Fibroblast of the aortic adventitia (primary cell): ENCODE measurements at regions not wholly inside any gene's neighbourhood (a gene's known extent, or its start where the extent isn't known, plus 50 kb on each side); places are given as distances from the start of the nearest gene placed in this dataset.

ENCODE experiments used
- DNase-seq: peaks from one replicate; pipeline ENCODE4 v3.0.0-alpha.2; 2010; ENCODE audit warnings: low read depth
- H3K4me3 ChIP-seq: 2 replicates; pipeline ENCODE4 v1.5.1; 2011; ENCODE audit warnings: low read depth, mild to moderate bottlenecking, control low read depth, low read length, moderate library complexity
- TF ChIP-seq, protein P1 (sequence below): IDR thresholded peaks from 2 replicates; pipeline ENCODE4 v1.5.1; 2011; ENCODE audit warnings: mild to moderate bottlenecking, low read length, control low read depth, inconsistent platforms; ENCODE audit not compliant: insufficient read depth

DNA sequence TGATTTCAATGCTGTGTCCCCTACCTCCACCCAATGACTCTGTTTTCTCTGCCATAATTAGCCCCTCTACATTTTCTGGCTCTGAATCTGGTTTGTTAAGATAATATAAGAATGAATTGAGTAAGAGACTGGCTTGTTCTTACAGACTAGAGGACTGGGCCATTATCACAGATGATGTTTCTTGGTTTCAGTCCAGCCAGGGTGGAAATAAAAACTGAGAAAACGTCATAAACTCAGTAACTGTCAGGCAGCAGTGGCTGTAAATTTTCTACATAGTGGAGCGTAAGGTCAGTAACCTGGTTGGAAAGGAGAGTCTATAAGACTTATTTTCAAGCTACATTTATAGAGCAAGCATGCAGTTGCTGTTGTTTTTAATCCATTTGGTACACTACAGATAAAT, 485.4 kb downstream of the HTR7 start:
- H3K4me3 ChIP-seq, result no peak overlapping the region
- peak; percentile 10 for DNase-seq
- TF ChIP-seq, protein P1, sequence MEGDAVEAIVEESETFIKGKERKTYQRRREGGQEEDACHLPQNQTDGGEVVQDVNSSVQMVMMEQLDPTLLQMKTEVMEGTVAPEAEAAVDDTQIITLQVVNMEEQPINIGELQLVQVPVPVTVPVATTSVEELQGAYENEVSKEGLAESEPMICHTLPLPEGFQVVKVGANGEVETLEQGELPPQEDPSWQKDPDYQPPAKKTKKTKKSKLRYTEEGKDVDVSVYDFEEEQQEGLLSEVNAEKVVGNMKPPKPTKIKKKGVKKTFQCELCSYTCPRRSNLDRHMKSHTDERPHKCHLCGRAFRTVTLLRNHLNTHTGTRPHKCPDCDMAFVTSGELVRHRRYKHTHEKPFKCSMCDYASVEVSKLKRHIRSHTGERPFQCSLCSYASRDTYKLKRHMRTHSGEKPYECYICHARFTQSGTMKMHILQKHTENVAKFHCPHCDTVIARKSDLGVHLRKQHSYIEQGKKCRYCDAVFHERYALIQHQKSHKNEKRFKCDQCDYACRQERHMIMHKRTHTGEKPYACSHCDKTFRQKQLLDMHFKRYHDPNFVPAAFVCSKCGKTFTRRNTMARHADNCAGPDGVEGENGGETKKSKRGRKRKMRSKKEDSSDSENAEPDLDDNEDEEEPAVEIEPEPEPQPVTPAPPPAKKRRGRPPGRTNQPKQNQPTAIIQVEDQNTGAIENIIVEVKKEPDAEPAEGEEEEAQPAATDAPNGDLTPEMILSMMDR, result no peak

GRCh38 chr10:90373911-90374310, 483.9 kb downstream of the HTR7 start:
- H3K4me3 ChIP-seq, result no peak overlapping the region
- DNase-seq, result no peak
- TF ChIP-seq, protein P1, result no peak

DNA sequence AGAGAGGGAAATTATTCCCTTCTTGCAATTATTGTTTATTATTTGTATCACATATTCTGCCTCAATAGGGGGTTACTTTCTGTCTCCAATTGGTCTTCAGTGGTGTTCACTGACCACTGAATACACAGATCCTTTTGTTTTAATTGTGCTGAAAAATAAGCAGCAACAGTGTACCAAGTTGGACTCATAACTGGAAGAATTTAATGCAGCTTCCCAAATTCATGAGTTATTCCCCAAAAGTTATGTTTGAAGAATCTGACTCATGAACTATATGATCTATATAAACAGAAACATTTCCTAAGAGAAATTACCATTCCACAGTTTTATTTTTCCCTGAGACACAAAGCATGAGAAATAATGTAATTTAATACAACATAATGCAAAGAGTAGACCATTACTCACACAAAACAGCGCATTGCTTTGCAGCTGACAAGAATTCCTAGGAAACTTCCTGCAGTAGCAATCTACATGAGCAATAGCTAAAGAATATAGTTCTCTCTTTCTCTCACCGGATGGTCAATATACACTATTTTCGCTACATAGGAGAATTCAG, 479.2 kb downstream of the HTR7 start:
- TF ChIP-seq, protein P1, result no peak
- DNase-seq, result no peak
- H3K4me3 ChIP-seq, result no peak overlapping the region

GRCh38 chr10:90381468-90381867, 476.4 kb downstream of the HTR7 start:
- TF ChIP-seq, protein P1, result no peak
- DNase-seq, result no peak

GRCh38 chr10:90389876-90390275, 468.0 kb downstream of the HTR7 start:
- TF ChIP-seq, protein P1, result no peak

More at GRCh38 chr10:90381468-90381867, 476.4 kb downstream of the HTR7 start:
- no peak overlapping the region for H3K4me3 ChIP-seq

DNA sequence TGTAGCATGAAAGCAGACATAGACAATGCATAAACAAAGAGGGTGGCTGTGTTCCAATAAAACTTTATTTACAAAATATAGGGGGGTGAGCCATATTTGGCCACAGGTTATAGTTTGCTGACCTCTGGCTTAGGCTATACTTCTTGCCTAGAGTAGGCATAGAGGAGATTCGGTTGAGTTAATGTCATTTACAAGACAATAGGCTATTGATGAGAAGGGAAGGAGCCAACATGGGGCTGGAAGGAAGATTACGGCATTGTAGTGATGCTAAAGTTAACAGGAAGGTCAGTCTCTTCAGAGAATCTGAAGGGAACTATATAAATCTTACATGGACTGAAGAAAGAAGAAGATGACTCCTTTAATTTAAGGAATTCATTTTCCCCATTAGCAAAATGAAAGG, 463.5 kb downstream of the HTR7 start:
- H3K4me3 ChIP-seq, result no peak overlapping the region
- no peak for DNase-seq
- TF ChIP-seq, protein P1, result no peak

More at GRCh38 chr10:90389876-90390275, 468.0 kb downstream of the HTR7 start:
- H3K4me3 ChIP-seq, result no peak overlapping the region
- no peak for DNase-seq

GRCh38 chr10:90396721-90397120, 461.1 kb downstream of the HTR7 start:
- no peak overlapping the region for H3K4me3 ChIP-seq
- no peak for DNase-seq
- TF ChIP-seq, protein P1, result no peak
